K562 (cell line): ENCODE measurements at regions not wholly inside any gene's neighbourhood (a gene's known extent, or its start where the extent isn't known, plus 50 kb on each side); places are given as distances from the start of the nearest gene placed in this dataset.

Experiments used
- ATAC-seq: fragments of 200-7000 bp; cut with Tn5 transposase; 3 replicates; pipeline ENCODE4 v1.9.1; 2020; ENCODE audit warnings: moderate library complexity
- BruUV-seq: library from RNA; stranded (reverse); fragments of 400-500 nt; replicated peaks from 2 replicates; lab custom pipeline; 2021; lab: Mats Ljungman, UMichigan
- CTCF ChIA-PET: fragments of 300-600 bp; formaldehyde crosslinking; extraction: SDS; loops from one replicate; lab custom pipeline; 2021; ENCODE audit warnings: low intra/inter-chr PET ratio; lab: Yijun Ruan, JAX
- POLR2A ChIA-PET: fragments of 300-600, 350-650 bp; sonication (Branson Sonifier 250); formaldehyde crosslinking; extraction: SDS; loops from one replicate; lab custom pipeline; 2021; ENCODE audit warnings: antibody characterized with exemption, inconsistent platforms; lab: Yijun Ruan, JAX
- DNase-seq, 4 experiments: peaks; one replicate each; pipeline versions ENCODE4 v3.0.0 to v3.0.0-alpha.2; 2011 to 2018; ENCODE audit warnings: low spot score in 3 of 4, mixed read lengths in 3 of 4; ENCODE audit errors: extremely low read depth in 1 of 4
- FAIRE-seq: peaks from 2 replicates; lab custom pipeline; 2011; peaks lifted over from hg19 to GRCh38; lab: Jason Lieb, UNC
- H2AFZ ChIP-seq: 2 replicates; pipeline ENCODE4 v1.6.0; 2011; ENCODE audit warnings: low read depth, low read length, control low read depth, inconsistent platforms
- H3K27ac ChIP-seq: fragments of 200-600 bp; 3 replicates; pipeline ENCODE4 v1.8.0; 2011; ENCODE audit warnings: low read depth, mild to moderate bottlenecking, control low read depth, inconsistent platforms, low read length, moderate library complexity, mixed read lengths; ENCODE audit errors: extremely low read depth
- H3K27me3 ChIP-seq, 2 experiments: fragments of 300-600 bp in 1 of 2; 2 replicates in 1 of 2; 3 replicates in 1 of 2; pipeline versions ENCODE4 v1.6.0 to v1.8.0; 2011; ENCODE audit warnings: inconsistent platforms in 2 of 2, low read length in 2 of 2, mild to moderate bottlenecking in 1 of 2, mixed read lengths in 1 of 2, moderate library complexity in 1 of 2; ENCODE audit not compliant: control insufficient read depth in 2 of 2, insufficient read depth in 2 of 2
- H3K36me3 ChIP-seq: fragments of 300-600 bp; 3 replicates; pipeline ENCODE4 v1.8.0; 2011; ENCODE audit warnings: mild to moderate bottlenecking, low read length, inconsistent platforms; ENCODE audit not compliant: control insufficient read depth, insufficient read depth
- H3K4me1 ChIP-seq, 2 experiments: fragments of 200-600 bp in 1 of 2; replicated peaks in 1 of 2; 2 replicates in 1 of 2; 3 replicates in 1 of 2; pipeline versions ENCODE4 v1.5.1 to v1.8.0; 2011; ENCODE audit warnings: inconsistent platforms in 2 of 2, low read length in 2 of 2, mild to moderate bottlenecking in 1 of 2, mixed read lengths in 1 of 2, moderate library complexity in 1 of 2; ENCODE audit not compliant: control insufficient read depth in 2 of 2, insufficient read depth in 2 of 2
- H3K4me2 ChIP-seq: 2 replicates; pipeline ENCODE4 v1.6.1; 2011; ENCODE audit warnings: low read length, control low read depth, inconsistent platforms, mixed read lengths; ENCODE audit not compliant: insufficient read depth
- H3K4me3 ChIP-seq: fragments of 200-600 bp; sonication (generic), shearing (Covaris generic); 2 replicates; pipeline ENCODE4 v1.5.1; 2016; ENCODE audit warnings: control low read depth, inconsistent platforms
- H3K79me2 ChIP-seq: fragments of 200-600 bp; 3 replicates; pipeline ENCODE4 v1.8.0; 2011; ENCODE audit warnings: low read length, inconsistent platforms; ENCODE audit not compliant: control insufficient read depth, insufficient read depth
- H3K9ac ChIP-seq, 2 experiments: 2 replicates each; pipeline versions ENCODE4 v1.6.0 to v1.6.1; 2011; ENCODE audit warnings: low read depth in 2 of 2, low read length in 2 of 2, control low read depth in 1 of 2, inconsistent platforms in 1 of 2, mild to moderate bottlenecking in 1 of 2, mixed read lengths in 1 of 2; ENCODE audit not compliant: insufficient read depth in 1 of 2
- H3K9me1 ChIP-seq: one replicate; pipeline ENCODE4 v1.6.0; 2011; ENCODE audit warnings: inconsistent platforms, mild to moderate bottlenecking, low read length, moderate library complexity; ENCODE audit not compliant: control insufficient read depth, insufficient read depth
- H3K9me3 ChIP-seq: replicated peaks from 2 replicates; pipeline ENCODE4 v1.5.1; 2011; ENCODE audit warnings: low read depth, low read length, inconsistent platforms; ENCODE audit not compliant: control insufficient read depth, insufficient read depth
- H4K20me1 ChIP-seq: replicated peaks from 2 replicates; pipeline ENCODE4 v1.6.1; 2011; ENCODE audit warnings: low read length, inconsistent platforms, mixed read lengths; ENCODE audit not compliant: control insufficient read depth, insufficient read depth
- CREM ChIP-seq: IDR thresholded peaks from 2 replicates; pipeline ENCODE4 v1.6.1; 2014; ENCODE audit warnings: antibody characterized with exemption, low read depth
- GTF2E2 ChIP-seq: fragments of 200-800 bp; sonication (Bioruptor generic); IDR thresholded peaks from 2 replicates; pipeline ENCODE4 v1.6.1; 2016; ENCODE audit warnings: missing genetic modification characterization, missing compliant biosample characterization
- HEY1 ChIP-seq: fragments of 250-450 bp; sonication (Bioruptor Pico); IDR thresholded peaks from 2 replicates; pipeline ENCODE4 v1.5.0; 2020; ENCODE audit warnings: mild to moderate bottlenecking, moderate library complexity, borderline replicate concordance
- HLTF ChIP-seq: fragments of 450-650 bp; IDR thresholded peaks from 2 replicates; pipeline ENCODE4 v1.6.1; 2016
- NCOA4 ChIP-seq: fragments of 450-650 bp; IDR thresholded peaks from 2 replicates; pipeline ENCODE4 v1.6.1; 2018; ENCODE audit warnings: mild to moderate bottlenecking; ENCODE audit not compliant: partially characterized antibody
- RAD21 ChIP-seq, 2 experiments: fragments of 250-450 bp in 1 of 2; fragments of 450-650 bp in 1 of 2; sonication (Bioruptor Pico) in 1 of 2; formaldehyde crosslinking in 1 of 2; IDR thresholded peaks in 1 of 2; conservative IDR thresholded peaks in 1 of 2; 2 replicates each; pipeline versions ENCODE4 v1.4.0 to v1.8.0; 2020 to 2022; ENCODE audit warnings: mild to moderate bottlenecking in 2 of 2, moderate library complexity in 1 of 2
- SIN3B ChIP-seq: fragments of 450-650 bp; IDR thresholded peaks from 2 replicates; pipeline ENCODE4 v1.6.1; 2017; ENCODE audit warnings: low read depth, mild to moderate bottlenecking, moderate library complexity
- SMARCA5 ChIP-seq: fragments of 450-650 bp; IDR thresholded peaks from 2 replicates; pipeline ENCODE4 v1.6.1; 2016
- SRSF7 ChIP-seq: fragments of 200-400 bp; formaldehyde crosslinking; optimal IDR thresholded peaks from 2 replicates; pipeline ENCODE3; 2017; ENCODE audit warnings: mild to moderate bottlenecking, low read depth, low read length
- TEAD2 ChIP-seq: fragments of 450-650 bp; IDR thresholded peaks from 2 replicates; pipeline ENCODE4 v1.6.1; 2016; ENCODE audit warnings: missing genetic modification characterization, control low read depth, missing compliant biosample characterization
- ZBTB8A ChIP-seq: fragments of 450-650 bp; IDR thresholded peaks from 2 replicates; pipeline ENCODE4 v1.6.1; 2018; ENCODE audit warnings: mild to moderate bottlenecking, moderate library complexity; ENCODE audit not compliant: partially characterized antibody
- ZNF224 ChIP-seq: sonication (generic); formaldehyde crosslinking; IDR thresholded peaks from 2 replicates; pipeline ENCODE4 v1.8.0; 2022; ENCODE audit warnings: mild to moderate bottlenecking, missing genetic modification reagents
- ZNF584 ChIP-seq: fragments of 200-800 bp; sonication (Bioruptor generic); IDR thresholded peaks from 2 replicates; pipeline ENCODE4 v1.6.1; 2016; ENCODE audit warnings: low read depth, mild to moderate bottlenecking, missing genetic modification characterization, missing compliant biosample characterization
- WGBS: fragments of 100-300 bp; shearing (Covaris generic); methylation state at CpG from one replicate; pipeline ENCODE4 v1.1.6; 2016; ENCODE audit warnings: low coverage, mixed read lengths; ENCODE audit not compliant: insufficient coverage; ENCODE audit errors: missing lambda C conversion rate; 5-methylcytosine and 5-hydroxymethylcytosine counted together
- in situ Hi-C: fragments of 300-500 bp; cut with MboI; formaldehyde crosslinking; loops from 4 replicates; pipeline ENCODE4 v1.15.0; 2018; ENCODE audit warnings: inconsistent platforms, mixed read lengths
- intact Hi-C: fragments of 100-400 bp; cut with micrococcal nuclease; formaldehyde crosslinking; loops from 2 replicates; pipeline ENCODE4 v1.14.2; 2022
- TF ChIP-seq, protein P1 (sequence below): sonication (generic); formaldehyde crosslinking; IDR thresholded peaks from 2 replicates; pipeline ENCODE4 v1.8.0; 2022; ENCODE audit warnings: mild to moderate bottlenecking, missing genetic modification reagents, borderline replicate concordance
- TF ChIP-seq, protein P2 (sequence below), 3 experiments: IDR thresholded peaks in 2 of 3; conservative IDR thresholded peaks in 1 of 3; 2 replicates each; pipeline ENCODE4 v1.5.1; 2011 to 2012; ENCODE audit warnings: low read length in 3 of 3, mild to moderate bottlenecking in 3 of 3, control low read depth in 2 of 3, improper control_type of control experiment in 1 of 3, inconsistent platforms in 1 of 3, low read depth in 1 of 3, mixed read lengths in 1 of 3, moderate library complexity in 1 of 3; ENCODE audit not compliant: insufficient read depth in 2 of 3
- TF ChIP-seq, protein P3 (sequence below): fragments of 450-650 bp; IDR thresholded peaks from 2 replicates; pipeline ENCODE4 v1.6.1; 2016; ENCODE audit warnings: antibody characterized with exemption
- TF ChIP-seq, protein P4 (sequence below): fragments of 250-450 bp; sonication (Bioruptor Pico); IDR thresholded peaks from 2 replicates; pipeline ENCODE4 v1.8.0; 2021; ENCODE audit warnings: moderate library complexity, mild to moderate bottlenecking, inconsistent platforms

DNA sequence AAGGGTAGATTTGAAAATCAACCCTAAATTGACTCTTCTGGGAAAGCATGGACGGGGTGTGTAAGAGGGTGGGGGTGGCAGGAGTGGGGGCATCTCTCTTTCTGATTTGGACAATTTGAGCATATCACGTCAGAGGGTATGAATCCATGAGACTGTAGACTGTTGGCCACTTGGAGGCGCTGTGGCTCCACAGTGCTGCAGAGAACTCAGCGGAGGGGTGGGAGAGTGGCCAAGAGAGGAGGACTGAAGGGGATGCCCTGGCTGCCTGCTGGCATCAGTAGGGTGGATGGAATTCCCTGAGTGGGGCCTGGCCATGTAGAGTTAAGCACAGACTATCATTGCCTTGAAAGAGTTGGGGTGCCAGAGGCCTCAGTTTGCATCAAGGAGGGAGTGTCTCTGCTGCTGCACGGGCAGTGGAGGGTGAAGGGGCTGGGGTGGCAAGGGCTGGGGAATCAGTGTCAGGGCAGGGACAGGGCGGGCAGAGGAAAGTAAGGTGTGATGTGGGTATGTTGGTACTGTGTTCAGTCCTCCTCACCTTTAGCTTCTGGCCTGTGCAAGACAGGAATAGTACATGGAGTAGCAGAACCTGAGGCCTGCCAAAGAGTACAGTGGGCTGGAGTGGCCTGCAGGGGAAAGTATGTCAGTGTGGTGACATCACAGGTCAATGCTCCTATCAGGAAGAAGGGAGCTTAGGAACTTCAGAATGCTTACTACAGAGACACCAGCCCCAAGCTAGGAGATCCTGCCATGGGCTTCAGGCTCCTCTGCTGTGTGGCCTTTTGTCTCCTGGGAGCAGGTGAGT lies 133.5 kb upstream of the PRSS58 start:
- no TSS peak for BruUV-seq
- no peaks in the 10 kb centered on the region for H3K79me2 ChIP-seq
- ChIA-PET POLR2A (interaction anchor here (0.7 kb wide), 1 partner anchor 10 kb away, joined by 3 read pairs; no protein-coding TSS in a partner anchor), CTCF (interaction anchor here (0.6 kb wide), 1 partner anchor 44 kb away, joined by 3 read pairs; no protein-coding TSS in a partner anchor)
- no peaks in the 10 kb centered on the region for H3K36me3 ChIP-seq
- no peaks in the 10 kb centered on the region for H3K9me3 ChIP-seq
- ATAC-seq, result peak; percentile 95
- intact Hi-C loops, result loop anchor here (5.0 kb wide), 1 partner anchor 91 kb away; no protein-coding TSS in a partner anchor
- no peaks in the 10 kb centered on the region for H3K9me1 ChIP-seq
- in situ Hi-C loops, result no loop called here
- peak; percentile 26 for FAIRE-seq
- no peak overlapping the region for H3K27ac ChIP-seq
- no peak overlapping the region for H3K9ac ChIP-seq
- peak; percentile 49 to 53 (median 50) for DNase-seq
- no peak overlapping the region for H3K4me3 ChIP-seq
- H3K27me3 ChIP-seq, result no peaks in the 10 kb centered on the region
- no peak overlapping the region for H3K4me2 ChIP-seq
- no peaks in the 10 kb centered on the region; the same call in 1 of the 2 replicates for H4K20me1 ChIP-seq
- 2% methylated on average over 6 of the region's 6 CpGs for WGBS
- H3K4me1 ChIP-seq, result no peaks in the 10 kb centered on the region
- H2AFZ ChIP-seq, result no peak overlapping the region
- no peak for TF ChIP-seq ZNF224 (CRISPR knock-in tag)
- TF ChIP-seq ZBTB8A, result no peak
- TF ChIP-seq, protein P1, sequence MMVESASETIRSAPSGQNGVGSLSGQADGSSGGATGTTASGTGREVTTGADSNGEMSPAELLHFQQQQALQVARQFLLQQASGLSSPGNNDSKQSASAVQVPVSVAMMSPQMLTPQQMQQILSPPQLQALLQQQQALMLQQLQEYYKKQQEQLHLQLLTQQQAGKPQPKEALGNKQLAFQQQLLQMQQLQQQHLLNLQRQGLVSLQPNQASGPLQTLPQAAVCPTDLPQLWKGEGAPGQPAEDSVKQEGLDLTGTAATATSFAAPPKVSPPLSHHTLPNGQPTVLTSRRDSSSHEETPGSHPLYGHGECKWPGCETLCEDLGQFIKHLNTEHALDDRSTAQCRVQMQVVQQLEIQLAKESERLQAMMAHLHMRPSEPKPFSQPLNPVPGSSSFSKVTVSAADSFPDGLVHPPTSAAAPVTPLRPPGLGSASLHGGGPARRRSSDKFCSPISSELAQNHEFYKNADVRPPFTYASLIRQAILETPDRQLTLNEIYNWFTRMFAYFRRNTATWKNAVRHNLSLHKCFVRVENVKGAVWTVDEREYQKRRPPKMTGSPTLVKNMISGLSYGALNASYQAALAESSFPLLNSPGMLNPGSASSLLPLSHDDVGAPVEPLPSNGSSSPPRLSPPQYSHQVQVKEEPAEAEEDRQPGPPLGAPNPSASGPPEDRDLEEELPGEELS, result no peak
- TF ChIP-seq, protein P2, sequence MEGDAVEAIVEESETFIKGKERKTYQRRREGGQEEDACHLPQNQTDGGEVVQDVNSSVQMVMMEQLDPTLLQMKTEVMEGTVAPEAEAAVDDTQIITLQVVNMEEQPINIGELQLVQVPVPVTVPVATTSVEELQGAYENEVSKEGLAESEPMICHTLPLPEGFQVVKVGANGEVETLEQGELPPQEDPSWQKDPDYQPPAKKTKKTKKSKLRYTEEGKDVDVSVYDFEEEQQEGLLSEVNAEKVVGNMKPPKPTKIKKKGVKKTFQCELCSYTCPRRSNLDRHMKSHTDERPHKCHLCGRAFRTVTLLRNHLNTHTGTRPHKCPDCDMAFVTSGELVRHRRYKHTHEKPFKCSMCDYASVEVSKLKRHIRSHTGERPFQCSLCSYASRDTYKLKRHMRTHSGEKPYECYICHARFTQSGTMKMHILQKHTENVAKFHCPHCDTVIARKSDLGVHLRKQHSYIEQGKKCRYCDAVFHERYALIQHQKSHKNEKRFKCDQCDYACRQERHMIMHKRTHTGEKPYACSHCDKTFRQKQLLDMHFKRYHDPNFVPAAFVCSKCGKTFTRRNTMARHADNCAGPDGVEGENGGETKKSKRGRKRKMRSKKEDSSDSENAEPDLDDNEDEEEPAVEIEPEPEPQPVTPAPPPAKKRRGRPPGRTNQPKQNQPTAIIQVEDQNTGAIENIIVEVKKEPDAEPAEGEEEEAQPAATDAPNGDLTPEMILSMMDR (IDR thresholded peaks at IDR 0.05 in 2 of 3, conservative IDR thresholded peaks at IDR 0.05 in 1 of 3; ENCODE audit: insufficient read depth in 2 of 3, low read depth in 1 of 3, low read length in 3 of 3), result peak; percentile 67 to 82 (median 67)
- TF ChIP-seq SMARCA5, result no peak
- TF ChIP-seq, protein P3, sequence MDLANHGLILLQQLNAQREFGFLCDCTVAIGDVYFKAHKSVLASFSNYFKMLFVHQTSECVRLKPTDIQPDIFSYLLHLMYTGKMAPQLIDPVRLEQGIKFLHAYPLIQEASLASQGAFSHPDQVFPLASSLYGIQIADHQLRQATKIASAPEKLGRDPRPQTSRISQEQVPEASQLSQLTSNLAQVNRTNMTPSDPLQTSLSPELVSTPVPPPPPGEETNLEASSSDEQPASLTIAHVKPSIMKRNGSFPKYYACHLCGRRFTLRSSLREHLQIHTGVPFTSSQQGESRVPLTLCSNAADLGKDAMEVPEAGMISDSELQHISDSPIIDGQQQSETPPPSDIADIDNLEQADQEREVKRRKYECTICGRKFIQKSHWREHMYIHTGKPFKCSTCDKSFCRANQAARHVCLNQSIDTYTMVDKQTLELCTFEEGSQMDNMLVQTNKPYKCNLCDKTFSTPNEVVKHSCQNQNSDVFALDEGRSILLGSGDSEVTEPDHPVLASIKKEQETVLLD, result no peak
- no peak for TF ChIP-seq HEY1 (CRISPR knock-in tag)
- no peak for TF ChIP-seq GTF2E2 (tag)
- TF ChIP-seq, protein P4, sequence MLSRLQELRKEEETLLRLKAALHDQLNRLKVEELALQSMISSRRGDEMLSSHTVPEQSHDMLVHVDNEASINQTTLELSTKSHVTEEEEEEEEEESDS (CRISPR knock-in tag), result no peak
- TF ChIP-seq TEAD2, result no peak
- TF ChIP-seq ZNF584 (CRISPR knock-in tag), result no peak
- TF ChIP-seq SRSF7, result no peak
- no peak for TF ChIP-seq HLTF
- peak; percentile 32; the same call in 1 of the 2 replicates for TF ChIP-seq CREM
- no peak for TF ChIP-seq SIN3B
- TF ChIP-seq RAD21 (CRISPR knock-in tag; conservative IDR thresholded peaks at IDR 0.05 in 1 of 2, IDR thresholded peaks at IDR 0.05 in 1 of 2), result peak in 1 of 2 experiments; percentile 25; a peak in 1 of 4 replicates
- TF ChIP-seq NCOA4, result no peak
